B cell (primary cell): ENCODE measurements at regions not wholly inside any gene's neighbourhood (a gene's known extent, or its start where the extent isn't known, plus 50 kb on each side); places are given as distances from the start of the nearest gene placed in this dataset.

ENCODE experiments used
- ATAC-seq: fragments of 200-7000 bp; cut with Tn5 transposase; one replicate; pipeline ENCODE4 v1.10.0; 2021; ENCODE audit warnings: low read depth, mild to moderate bottlenecking, moderate number of reproducible peaks, moderate library complexity
- CTCF ChIA-PET: fragments of 350-600 bp; sonication (Branson Sonifier 250); formaldehyde crosslinking; loops from one replicate; lab custom pipeline; 2021; ENCODE audit warnings: antibody characterized with exemption, inconsistent platforms; lab: Charles Lee
- POLR2A ChIA-PET: fragments of 350-600 bp; sonication (Branson Sonifier 250); formaldehyde crosslinking; loops from one replicate; lab custom pipeline; 2021; ENCODE audit warnings: antibody characterized with exemption; lab: Charles Lee
- DNase-seq: peaks from one replicate; pipeline ENCODE4 v3.0.0; 2013
- H2AFZ ChIP-seq: 2 replicates; pipeline ENCODE4 v1.6.1; 2012; ENCODE audit warnings: mild to moderate bottlenecking, low read depth, low read length; ENCODE audit not compliant: insufficient read depth, poor library complexity, severe bottlenecking
- H3K27ac ChIP-seq, 2 donors: 1 replicate in 1 of 2; 2 replicates in 1 of 2; pipeline ENCODE4 v1.5.1; 2012 to 2013; ENCODE audit warnings: low read length in 2 of 2, mild to moderate bottlenecking in 2 of 2, moderate library complexity in 1 of 2
- H3K27me3 ChIP-seq, 4 experiments: fragments of 200-600 bp in 1 of 4; sonication (generic) in 1 of 4; replicated peaks in 1 of 4; 1 replicate in 2 of 4; 2 replicates in 2 of 4; pipeline versions ENCODE4 v1.6.1 to v1.7.0; 2013 to 2016; ENCODE audit warnings: low read length in 3 of 4, mild to moderate bottlenecking in 2 of 4, mixed read lengths in 1 of 4, moderate library complexity in 1 of 4; ENCODE audit not compliant: insufficient read depth in 4 of 4, control insufficient read depth in 3 of 4; ENCODE audit errors: control extremely low read depth in 1 of 4
- H3K36me3 ChIP-seq, 2 experiments: replicated peaks in 1 of 2; 1 replicate in 1 of 2; 2 replicates in 1 of 2; pipeline versions ENCODE4 v1.6.1 to v1.7.1; 2013; ENCODE audit warnings: low read length in 1 of 2; ENCODE audit not compliant: insufficient read depth in 2 of 2, control insufficient read depth in 1 of 2; ENCODE audit errors: control extremely low read depth in 1 of 2, extremely low read depth in 1 of 2
- H3K4me1 ChIP-seq, 2 donors: fragments of 200-600 bp in 1 of 2; sonication (generic) in 1 of 2; 1 replicate in 1 of 2; 2 replicates in 1 of 2; pipeline versions ENCODE4 v1.5.1 to v1.6.1; 2013 to 2017; ENCODE audit warnings: low read length in 2 of 2; ENCODE audit not compliant: control insufficient read depth in 2 of 2, insufficient read depth in 2 of 2
- H3K4me2 ChIP-seq: replicated peaks from 2 replicates; pipeline ENCODE3; 2012; ENCODE audit warnings: mild to moderate bottlenecking, low read depth, low read length; ENCODE audit not compliant: poor library complexity, severe bottlenecking
- H3K4me3 ChIP-seq, 5 experiments: fragments of 200-600 bp in 1 of 5; sonication (generic) in 1 of 5; 1 replicate in 3 of 5; 2 replicates in 2 of 5; pipeline versions ENCODE4 v1.5.1 to v1.7.0; 2011 to 2016; ENCODE audit warnings: low read length in 4 of 5, mild to moderate bottlenecking in 4 of 5, low read depth in 2 of 5, control low read depth in 1 of 5, moderate library complexity in 1 of 5; ENCODE audit not compliant: insufficient read depth in 1 of 5; ENCODE audit errors: control extremely low read depth in 1 of 5, extremely low read depth in 1 of 5
- H3K79me2 ChIP-seq: fragments of 200-600 bp; sonication (generic); one replicate; pipeline ENCODE4 v1.6.0; 2016; ENCODE audit warnings: low read length; ENCODE audit not compliant: control insufficient read depth, insufficient read depth
- H3K9ac ChIP-seq: fragments of 200-600 bp; sonication (generic); 2 replicates; pipeline ENCODE4 v1.6.1; 2017; ENCODE audit warnings: mild to moderate bottlenecking, low read length, moderate library complexity
- H3K9me3 ChIP-seq, 3 donors: one replicate each; pipeline versions ENCODE4 v1.6.1 to v1.7.1; 2013; ENCODE audit warnings: low read length in 2 of 3; ENCODE audit not compliant: control insufficient read depth in 2 of 3, insufficient read depth in 1 of 3; ENCODE audit errors: control extremely low read depth in 1 of 3
- H4K20me1 ChIP-seq: 2 replicates; pipeline ENCODE4 v1.6.0; 2012; ENCODE audit warnings: mild to moderate bottlenecking, low read length; ENCODE audit not compliant: insufficient read depth, control insufficient read depth, poor library complexity, severe bottlenecking
- H3K27ac Mint-ChIP-seq: one replicate; pipeline ENCODE4 v1.8.0; 2021; ENCODE audit warnings: mixed read lengths
- H3K27me3 Mint-ChIP-seq: one replicate; pipeline ENCODE4 v1.8.0; 2021; ENCODE audit warnings: mixed read lengths
- H3K4me1 Mint-ChIP-seq: one replicate; pipeline ENCODE4 v1.8.0; 2021; ENCODE audit warnings: mixed read lengths
- H3K4me3 Mint-ChIP-seq: one replicate; pipeline ENCODE4 v1.8.0; 2021; ENCODE audit warnings: mixed read lengths
- H3K9me3 Mint-ChIP-seq: one replicate; pipeline ENCODE4 v1.8.0; 2022; ENCODE audit warnings: mixed read lengths; ENCODE audit not compliant: insufficient read depth
- EZH2 ChIP-seq: IDR thresholded peaks from 2 replicates; pipeline ENCODE4 v1.6.1; 2012; ENCODE audit warnings: borderline replicate concordance, low read depth, mild to moderate bottlenecking, moderate library complexity, low read length; ENCODE audit not compliant: insufficient read depth, poor library complexity, severe bottlenecking
- WGBS: methylation state at CpG from one replicate; pipeline ENCODE4 v1.1.5; 2013; ENCODE audit warnings: missing lambda C conversion rate; ENCODE audit not compliant: insufficient coverage; 5-methylcytosine and 5-hydroxymethylcytosine counted together
- intact Hi-C: fragments of 100-400 bp; cut with micrococcal nuclease; formaldehyde crosslinking; loops from one replicate; pipeline ENCODE4 v1.10.0; 2022
- TF ChIP-seq, protein P1 (sequence below): fragments of 200-600 bp; IDR thresholded peaks from one replicate; pipeline ENCODE4 v1.8.0; 2022; ENCODE audit warnings: antibody characterized with exemption, mild to moderate bottlenecking

DNA sequence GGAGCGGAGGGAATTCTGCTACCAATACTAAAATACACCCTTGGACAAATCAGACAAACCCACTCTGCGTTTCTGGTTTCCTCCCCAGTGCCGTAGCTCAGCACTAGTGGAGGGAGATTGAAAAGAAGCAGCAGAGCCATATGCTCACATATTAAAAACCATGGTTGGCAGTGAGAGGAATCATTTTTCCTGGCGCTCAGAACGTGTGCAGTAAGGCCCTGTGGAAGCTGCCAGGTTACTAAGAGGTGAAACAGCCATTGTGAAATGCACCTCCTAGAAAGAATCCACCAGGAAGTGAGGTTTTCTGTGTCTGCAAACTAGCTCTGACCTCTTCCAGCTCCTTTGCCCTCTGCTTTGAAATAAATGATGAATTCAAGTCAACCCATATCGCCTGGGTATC lies 177.2 kb downstream of the ERCC6L2 start:
- no peaks in the 10 kb centered on the region for H3K9me3 Mint-ChIP-seq

DNA sequence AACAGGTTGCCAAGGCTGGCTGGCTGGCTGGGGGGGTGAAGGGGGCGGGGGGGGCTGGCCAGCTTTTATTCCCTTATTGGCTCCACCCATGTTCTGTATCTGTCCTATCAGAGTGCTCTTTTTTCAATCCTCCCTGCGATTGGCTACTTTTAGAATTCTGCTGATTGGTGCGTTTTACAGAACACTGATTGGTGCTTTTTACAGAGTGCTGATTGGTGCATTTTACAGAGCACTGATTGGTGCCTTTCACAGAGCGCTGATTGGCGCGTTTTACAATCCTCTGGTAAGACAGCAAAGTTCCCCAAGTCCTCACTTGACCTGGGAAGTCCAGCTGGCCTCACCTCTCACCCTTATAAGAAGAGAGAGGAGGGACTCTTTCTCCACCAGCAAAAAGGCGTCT lies 175.9 kb downstream of the ERCC6L2 start:
- no peaks in the 10 kb centered on the region for H3K36me3 ChIP-seq
- POLR2A ChIA-PET, result no interaction called here
- intact Hi-C loops, result no loop called here
- H3K27ac ChIP-seq, result no peak overlapping the region
- H3K4me1 ChIP-seq, result no peaks in the 10 kb centered on the region
- H3K4me3 Mint-ChIP-seq, result no peak overlapping the region
- no peak overlapping the region for H3K4me3 ChIP-seq
- peaks cover 11% of the 10 kb centered on the region for H3K27me3 Mint-ChIP-seq
- no peak overlapping the region for H3K27ac Mint-ChIP-seq
- H3K4me2 ChIP-seq, result no peak overlapping the region
- H3K79me2 ChIP-seq, result no peaks in the 10 kb centered on the region
- CTCF ChIA-PET, result no interaction called here
- DNase-seq (no peak), ATAC-seq (no peak)
- H3K4me1 Mint-ChIP-seq, result no peaks in the 10 kb centered on the region
- no CpG with 5 or more reads among the region's 7 CpGs for WGBS
- H3K27me3 ChIP-seq, result peaks cover 0 to 5% (median 0%) of the 10 kb centered on the region in 4 experiments
- peaks cover 0 to 16% (median 0%) of the 10 kb centered on the region in 3 donors for H3K9me3 ChIP-seq
- TF ChIP-seq, protein P1, sequence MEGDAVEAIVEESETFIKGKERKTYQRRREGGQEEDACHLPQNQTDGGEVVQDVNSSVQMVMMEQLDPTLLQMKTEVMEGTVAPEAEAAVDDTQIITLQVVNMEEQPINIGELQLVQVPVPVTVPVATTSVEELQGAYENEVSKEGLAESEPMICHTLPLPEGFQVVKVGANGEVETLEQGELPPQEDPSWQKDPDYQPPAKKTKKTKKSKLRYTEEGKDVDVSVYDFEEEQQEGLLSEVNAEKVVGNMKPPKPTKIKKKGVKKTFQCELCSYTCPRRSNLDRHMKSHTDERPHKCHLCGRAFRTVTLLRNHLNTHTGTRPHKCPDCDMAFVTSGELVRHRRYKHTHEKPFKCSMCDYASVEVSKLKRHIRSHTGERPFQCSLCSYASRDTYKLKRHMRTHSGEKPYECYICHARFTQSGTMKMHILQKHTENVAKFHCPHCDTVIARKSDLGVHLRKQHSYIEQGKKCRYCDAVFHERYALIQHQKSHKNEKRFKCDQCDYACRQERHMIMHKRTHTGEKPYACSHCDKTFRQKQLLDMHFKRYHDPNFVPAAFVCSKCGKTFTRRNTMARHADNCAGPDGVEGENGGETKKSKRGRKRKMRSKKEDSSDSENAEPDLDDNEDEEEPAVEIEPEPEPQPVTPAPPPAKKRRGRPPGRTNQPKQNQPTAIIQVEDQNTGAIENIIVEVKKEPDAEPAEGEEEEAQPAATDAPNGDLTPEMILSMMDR, result no peak
- no peak for TF ChIP-seq EZH2
- H3K9me3 Mint-ChIP-seq, result no peaks in the 10 kb centered on the region
- no peak overlapping the region for H3K9ac ChIP-seq
- H2AFZ ChIP-seq, result no peak overlapping the region
- no peaks in the 10 kb centered on the region for H4K20me1 ChIP-seq

More for the DNA sequence above, 177.2 kb downstream of the ERCC6L2 start:
- ChIA-PET POLR2A (no interaction called here), CTCF (no interaction called here)
- Histone ChIP-seq H3K27ac (no peak overlapping the region), H3K79me2 (no peaks in the 10 kb centered on the region), H2AFZ (no peak overlapping the region), H3K4me2 (no peak overlapping the region), H3K4me1 (no peaks in the 10 kb centered on the region), H3K4me3 (no peak overlapping the region), H3K27me3 (no peaks in the 10 kb centered on the region), H3K9ac (no peak overlapping the region), H3K9me3 (peaks cover 0 to 22% (median 0%) of the 10 kb centered on the region in 3 donors), H3K36me3 (no peaks in the 10 kb centered on the region), H4K20me1 (no peaks in the 10 kb centered on the region)
- no peak overlapping the region for H3K27ac Mint-ChIP-seq
- intact Hi-C loops, result no loop called here
- TF ChIP-seq EZH2, result no peak
- TF ChIP-seq, protein P1, result no peak
- peaks cover 8% of the 10 kb centered on the region for H3K27me3 Mint-ChIP-seq
- H3K4me1 Mint-ChIP-seq, result no peaks in the 10 kb centered on the region
- H3K4me3 Mint-ChIP-seq, result no peak overlapping the region
- no peak for ATAC-seq
- DNase-seq, result no peak
- 63% methylated on average over 1 of the region's 6 CpGs for WGBS
